ENCODE measurements at regions not wholly inside any gene's neighbourhood (a gene's known extent, or its start where the extent isn't known, plus 50 kb on each side); places are given as distances from the start of the nearest gene placed in this dataset.
A peak's percentile ranks its signal among the peaks of the same experiment; 100 is the strongest.

- DNase-seq (ENCODE audit: low read depth), result no peak
- TF ChIP-seq, protein P1, sequence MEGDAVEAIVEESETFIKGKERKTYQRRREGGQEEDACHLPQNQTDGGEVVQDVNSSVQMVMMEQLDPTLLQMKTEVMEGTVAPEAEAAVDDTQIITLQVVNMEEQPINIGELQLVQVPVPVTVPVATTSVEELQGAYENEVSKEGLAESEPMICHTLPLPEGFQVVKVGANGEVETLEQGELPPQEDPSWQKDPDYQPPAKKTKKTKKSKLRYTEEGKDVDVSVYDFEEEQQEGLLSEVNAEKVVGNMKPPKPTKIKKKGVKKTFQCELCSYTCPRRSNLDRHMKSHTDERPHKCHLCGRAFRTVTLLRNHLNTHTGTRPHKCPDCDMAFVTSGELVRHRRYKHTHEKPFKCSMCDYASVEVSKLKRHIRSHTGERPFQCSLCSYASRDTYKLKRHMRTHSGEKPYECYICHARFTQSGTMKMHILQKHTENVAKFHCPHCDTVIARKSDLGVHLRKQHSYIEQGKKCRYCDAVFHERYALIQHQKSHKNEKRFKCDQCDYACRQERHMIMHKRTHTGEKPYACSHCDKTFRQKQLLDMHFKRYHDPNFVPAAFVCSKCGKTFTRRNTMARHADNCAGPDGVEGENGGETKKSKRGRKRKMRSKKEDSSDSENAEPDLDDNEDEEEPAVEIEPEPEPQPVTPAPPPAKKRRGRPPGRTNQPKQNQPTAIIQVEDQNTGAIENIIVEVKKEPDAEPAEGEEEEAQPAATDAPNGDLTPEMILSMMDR (IDR thresholded peaks at IDR 0.05; ENCODE audit: low read length, missing control alignments), result no peak
- no peak overlapping the region for H3K4me3 ChIP-seq (replicated peaks; ENCODE audit: low read depth, low read length)
Observed at GRCh38 chr2:18891600-18892345, 302.4 kb upstream of the NT5C1B start.

DNA sequence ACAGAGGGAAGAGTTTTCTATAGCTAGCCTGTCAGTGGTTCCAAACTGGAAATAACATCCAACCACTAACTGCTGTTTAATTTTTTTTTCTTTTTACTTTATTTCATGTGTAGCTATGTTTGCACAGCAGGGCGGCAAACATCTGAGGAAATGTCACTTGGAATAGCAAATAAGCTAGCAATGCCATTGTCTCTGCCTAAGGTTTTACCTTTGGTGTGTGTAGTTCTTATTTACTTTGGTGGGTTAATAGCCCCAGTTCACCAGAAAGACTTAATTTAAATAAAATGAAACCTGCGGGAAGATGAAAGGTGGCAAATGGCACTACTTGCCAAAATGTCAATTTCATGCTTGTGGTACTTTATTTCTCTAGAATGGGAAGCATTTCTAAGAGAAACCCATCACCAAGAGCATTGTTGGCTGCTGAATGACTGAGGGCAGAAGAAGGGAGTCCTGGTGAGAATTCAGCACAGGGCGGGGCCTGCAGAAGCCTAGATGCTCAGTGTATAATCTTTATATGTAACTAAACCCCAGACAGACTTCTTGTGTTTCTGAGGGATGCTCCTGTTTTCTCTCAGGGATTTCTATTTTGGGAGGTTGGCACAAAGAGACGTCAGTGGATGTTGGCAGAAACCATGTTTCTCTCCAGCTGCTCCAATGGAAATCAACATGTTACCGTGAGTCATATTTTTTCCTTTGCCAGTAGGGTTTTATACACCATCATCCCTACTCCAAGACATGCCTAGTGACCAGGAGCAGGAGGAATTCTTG lies 300.4 kb upstream of the NT5C1B start:
- H3K4me3 ChIP-seq (replicated peaks; ENCODE audit: low read depth, low read length), result no peak overlapping the region
- TF ChIP-seq, protein P1 (IDR thresholded peaks at IDR 0.05; ENCODE audit: low read length, missing control alignments), result no peak
- no peak for DNase-seq (ENCODE audit: low read depth)

- no peak for DNase-seq (ENCODE audit: low read depth)
- no peak overlapping the region for H3K4me3 ChIP-seq (replicated peaks; ENCODE audit: low read depth, low read length)
- TF ChIP-seq, protein P1 (IDR thresholded peaks at IDR 0.05; ENCODE audit: low read length, missing control alignments), result no peak
Observed at GRCh38 chr2:18885457-18885856, 296.1 kb upstream of the NT5C1B start.

DNA sequence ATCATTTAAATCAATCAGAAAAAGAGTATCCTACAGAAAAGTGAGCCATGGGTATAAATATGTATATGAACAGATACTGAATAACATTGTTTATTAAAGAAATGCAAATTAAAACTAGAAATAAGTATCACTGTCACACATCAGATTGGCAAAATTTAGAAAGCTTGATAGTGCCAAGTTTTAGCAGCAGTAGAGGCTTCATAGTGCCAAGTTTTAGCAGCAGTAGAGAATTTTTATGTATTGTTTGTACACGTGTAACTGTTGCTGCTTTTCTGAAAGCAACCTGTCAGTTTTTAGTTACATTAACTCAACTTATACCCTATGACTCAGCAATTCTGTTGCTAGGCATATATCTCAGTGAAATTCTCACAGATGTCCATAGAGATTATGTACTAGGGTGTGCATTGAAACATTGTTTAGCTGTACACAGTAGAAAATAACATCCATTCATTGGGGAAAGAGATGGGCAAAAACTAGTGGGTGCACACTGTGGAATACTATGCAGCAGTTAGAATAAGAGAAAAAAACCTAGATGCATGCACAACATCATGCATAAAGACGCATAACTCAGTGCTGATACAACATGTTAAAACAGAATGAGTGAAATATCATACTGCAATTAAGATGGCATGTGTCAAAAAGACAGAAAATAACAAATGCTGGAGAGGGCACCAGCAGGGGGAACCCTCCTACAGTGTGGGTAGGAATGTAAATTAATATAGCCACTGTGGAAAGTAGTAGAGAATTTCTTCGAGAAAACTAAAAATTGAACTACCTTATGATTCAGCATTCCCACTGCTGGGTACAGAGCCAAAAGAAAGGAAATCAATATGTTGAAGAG lies 294.5 kb upstream of the NT5C1B start:
- TF ChIP-seq, protein P1 (IDR thresholded peaks at IDR 0.05; ENCODE audit: low read length, missing control alignments), result peak; percentile 60
- H3K4me3 ChIP-seq (replicated peaks; ENCODE audit: low read depth, low read length), result no peak overlapping the region
- peak; percentile 62 for DNase-seq (ENCODE audit: low read depth)

DNA sequence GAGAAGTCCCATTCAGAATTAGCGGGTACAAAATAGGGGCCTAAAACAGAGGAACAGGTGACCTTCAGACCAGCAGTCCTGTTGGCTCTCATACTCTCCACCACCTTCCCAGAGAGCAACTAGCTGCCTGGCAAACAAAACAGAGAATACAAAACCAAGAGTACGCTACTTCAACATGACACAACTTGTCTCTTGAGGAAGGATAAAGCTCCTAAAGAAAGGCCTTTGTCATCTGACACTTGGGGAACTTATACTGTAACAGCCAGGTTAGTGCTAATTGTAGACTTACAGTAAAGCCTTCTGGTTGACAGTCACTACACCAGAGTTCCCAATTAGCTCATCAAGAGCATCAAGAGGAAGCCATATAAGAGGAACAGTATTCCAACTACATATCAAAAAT lies 282.1 kb upstream of the NT5C1B start:
- H3K4me3 ChIP-seq (replicated peaks; ENCODE audit: low read depth, low read length), result no peak overlapping the region
- no peak for DNase-seq (ENCODE audit: low read depth)
- TF ChIP-seq, protein P1 (IDR thresholded peaks at IDR 0.05; ENCODE audit: low read length, missing control alignments), result no peak

GRCh38 chr2:18870307-18870706 lies 280.9 kb upstream of the NT5C1B start:
- no peak overlapping the region for H3K4me3 ChIP-seq (replicated peaks; ENCODE audit: low read depth, low read length)
- no peak for DNase-seq (ENCODE audit: low read depth)
- TF ChIP-seq, protein P1 (IDR thresholded peaks at IDR 0.05; ENCODE audit: low read length, missing control alignments), result no peak

Data from fibroblast of pulmonary artery (primary cell).